NCI-H2227 treated with DMSO at 0.1 percent for 48 hours (cell line): ENCODE measurements at regions not wholly inside any gene's neighbourhood (a gene's known extent, or its start where the extent isn't known, plus 50 kb on each side); places are given as distances from the start of the nearest gene placed in this dataset.
"Not testable (repeated sequence)": the region's sequence is repeated elsewhere in the genome, so short reads cannot be mapped to it uniquely, and the experiment has no call there.

Source experiments
- DNase-seq: peaks from one replicate; lab custom pipeline; 2025; lab: John Stamatoyannopoulos, UW

DNA sequence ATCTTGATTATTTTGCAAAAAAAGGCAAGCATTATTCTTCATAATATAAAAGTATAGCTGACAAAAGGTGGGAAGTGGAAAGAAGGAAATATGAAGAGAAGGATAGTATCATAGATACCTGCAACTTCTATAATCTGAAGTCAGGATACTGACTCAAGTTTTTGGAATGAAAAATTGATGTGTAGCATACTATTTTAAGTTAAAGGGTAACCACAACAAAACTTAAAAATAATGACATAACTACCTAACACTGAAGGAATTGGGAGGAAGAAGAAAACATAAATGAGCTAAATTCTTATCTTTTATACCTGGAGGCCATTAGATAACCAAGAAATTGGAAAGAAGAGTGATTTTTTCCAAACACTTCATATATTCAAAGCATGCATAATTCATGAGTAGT lies 51.8 kb upstream of the TLE1 start:
- no peak for DNase-seq

- no peak for DNase-seq
Observed at GRCh38 chr9:81748091-81748490, 58.7 kb upstream of the TLE1 start.

DNA sequence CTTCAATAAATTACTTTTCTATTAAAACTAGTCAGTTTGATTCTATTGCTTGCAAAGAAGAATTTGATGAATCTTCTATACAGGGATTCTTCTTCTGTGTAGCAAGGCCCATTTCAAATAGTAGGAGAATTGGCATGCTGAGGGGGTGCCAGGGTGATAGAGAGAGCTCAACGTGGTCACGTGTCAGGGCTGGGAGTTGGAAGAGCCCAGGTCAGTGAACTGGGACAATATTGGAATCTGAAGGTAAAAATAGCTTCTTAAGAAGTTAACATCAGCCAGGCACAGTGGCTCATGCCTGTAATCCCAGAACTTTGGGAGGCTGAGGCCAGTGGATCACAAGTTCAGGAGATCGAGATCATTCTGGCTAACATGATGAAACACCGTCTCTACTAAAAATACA lies 64.1 kb upstream of the TLE1 start:
- DNase-seq, result no peak

DNA sequence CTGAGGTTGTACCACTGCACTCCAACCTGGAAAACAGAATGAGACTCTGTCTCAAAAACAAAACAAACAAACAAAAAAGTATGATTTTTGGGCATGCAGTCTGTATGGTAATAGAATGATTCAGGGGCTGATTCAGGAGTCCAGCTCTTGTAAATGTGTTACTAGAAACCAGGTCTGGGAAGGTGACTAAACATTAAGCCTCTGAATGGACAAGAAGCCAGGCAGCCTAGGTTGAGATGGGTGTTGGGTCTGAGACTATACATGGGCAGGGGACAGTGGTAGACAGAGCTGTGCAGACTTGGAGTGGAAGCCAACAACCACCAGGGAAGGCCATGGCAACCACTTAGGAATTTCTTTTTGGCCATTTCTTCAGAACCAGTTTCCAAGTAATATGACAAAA lies 64.9 kb upstream of the TLE1 start:
- no peak for DNase-seq

GRCh38 chr9:81755721-81756120 lies 66.4 kb upstream of the TLE1 start:
- DNase-seq, result no peak

- no peak for DNase-seq
Observed at GRCh38 chr9:81756561-81756960, 67.2 kb upstream of the TLE1 start.

DNA sequence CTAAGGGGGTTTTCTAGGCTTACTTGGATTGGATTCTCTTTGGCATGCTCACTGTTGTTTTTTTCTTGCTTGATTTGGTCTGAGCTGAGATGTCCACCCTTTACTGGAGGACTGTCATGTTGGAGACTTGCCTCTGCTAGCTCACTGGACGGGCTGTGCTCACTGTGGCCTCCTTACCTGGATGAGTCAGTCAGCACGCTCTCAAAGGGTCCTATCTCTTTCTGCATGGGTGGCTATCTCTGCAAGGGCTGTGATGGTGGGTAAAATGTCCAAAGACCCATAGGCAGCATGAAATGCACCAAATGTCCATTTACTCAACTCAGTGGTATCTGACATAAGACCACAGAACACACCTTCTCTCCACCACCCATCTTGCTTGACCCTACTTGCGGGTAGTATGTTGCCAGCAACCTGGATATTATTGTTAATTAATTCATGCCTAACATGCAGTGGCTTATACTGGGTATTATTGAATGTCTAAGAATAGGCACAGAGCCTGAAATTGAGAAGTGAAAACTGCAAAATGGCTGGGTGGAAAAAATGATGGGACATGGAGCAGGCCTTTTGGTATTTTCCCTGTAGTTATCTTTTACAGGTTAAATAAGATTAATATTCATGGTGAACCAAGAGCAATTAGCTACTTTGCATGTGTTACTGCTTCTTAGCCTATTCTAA lies 68.9 kb upstream of the TLE1 start:
- DNase-seq, result no peak

DNA sequence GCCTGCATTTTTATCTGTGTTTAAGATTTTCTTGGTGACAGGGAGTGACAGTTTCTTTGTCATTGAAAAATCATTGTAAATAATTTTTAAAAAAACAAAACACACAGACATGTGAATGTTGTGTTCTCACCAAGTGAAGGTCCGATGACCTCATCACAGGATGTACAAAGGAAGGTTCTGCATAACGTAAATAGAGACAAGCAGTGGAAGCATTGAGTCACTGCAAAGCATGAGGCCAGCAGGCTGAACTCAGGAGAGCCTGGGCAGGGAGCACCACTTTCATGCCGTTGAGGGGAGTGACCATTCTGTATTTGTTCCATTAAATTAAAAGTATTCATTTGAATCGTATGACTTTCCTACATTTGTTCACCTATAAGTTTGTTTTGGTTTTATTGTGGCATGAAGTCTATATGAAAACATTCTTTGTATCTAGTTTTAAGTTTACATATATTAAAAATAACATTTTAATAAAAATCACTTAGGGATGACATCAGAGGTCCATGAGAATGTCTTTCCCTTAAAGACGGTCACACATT lies 70.4 kb upstream of the TLE1 start:
- no peak for DNase-seq

GRCh38 chr9:81767921-81768320 lies 78.6 kb upstream of the TLE1 start:
- DNase-seq, result no peak

GRCh38 chr9:81771571-81771970 lies 82.2 kb upstream of the TLE1 start:
- DNase-seq, result no peak

DNA sequence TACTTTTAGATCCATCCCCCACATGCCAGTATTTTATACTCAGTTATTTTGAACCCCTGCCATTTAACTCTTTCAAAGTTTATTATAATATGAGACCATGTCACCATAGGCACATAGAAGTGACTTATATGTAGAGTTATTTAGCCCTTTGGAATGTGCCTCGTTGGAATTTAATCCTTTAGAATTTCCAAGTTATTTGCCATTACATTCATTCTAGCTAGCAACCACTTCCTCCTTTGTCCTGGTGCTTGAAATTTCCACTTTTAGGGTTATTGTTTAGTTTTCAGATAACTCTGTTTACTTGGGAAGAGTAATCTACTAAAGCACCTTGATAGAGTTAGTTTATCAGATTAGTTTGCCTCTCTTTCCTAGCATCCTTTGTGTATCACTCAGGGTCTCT lies 82.8 kb upstream of the TLE1 start:
- DNase-seq, result no peak

GRCh38 chr9:81776390-81776789 lies 87.0 kb upstream of the TLE1 start:
- no peak for DNase-seq

DNA sequence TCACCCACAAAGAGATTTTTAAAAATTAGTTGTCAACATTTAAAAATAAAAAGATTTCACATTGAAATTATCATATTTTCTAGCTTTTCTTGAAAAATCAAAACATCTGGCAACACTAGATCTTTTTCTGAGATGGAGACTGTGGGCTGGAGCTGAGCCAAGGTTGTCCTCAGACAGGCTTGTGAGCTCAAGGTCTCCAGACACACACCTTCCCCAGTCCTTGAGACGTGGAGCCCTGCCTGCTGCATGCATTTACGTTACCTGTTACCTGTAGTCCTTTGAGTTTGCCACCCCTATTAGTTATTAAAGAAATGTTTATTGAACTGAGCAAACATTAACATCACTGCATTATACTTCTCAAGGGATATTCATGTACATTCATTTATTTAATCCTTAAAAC lies 87.5 kb upstream of the TLE1 start:
- DNase-seq, result no peak

DNA sequence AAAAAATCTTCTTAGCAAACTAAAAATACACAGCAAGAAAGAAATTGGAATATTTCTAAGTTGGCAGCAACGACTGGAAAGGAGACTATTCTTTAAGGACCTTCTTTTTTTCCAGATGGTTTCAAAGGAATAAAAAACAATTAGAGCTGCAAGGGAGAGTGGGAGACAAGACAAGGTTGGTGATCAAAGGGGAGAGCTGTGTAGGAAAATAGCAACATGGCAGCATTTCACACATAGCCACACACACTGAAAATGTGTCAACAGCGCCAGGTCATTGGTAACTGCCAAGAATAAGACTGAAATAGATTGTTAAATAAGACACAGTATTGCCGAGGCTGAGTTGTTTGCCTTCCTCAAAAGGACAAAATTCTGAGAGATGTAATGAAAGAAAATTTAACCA lies 88.1 kb upstream of the TLE1 start:
- DNase-seq, result no peak

DNA sequence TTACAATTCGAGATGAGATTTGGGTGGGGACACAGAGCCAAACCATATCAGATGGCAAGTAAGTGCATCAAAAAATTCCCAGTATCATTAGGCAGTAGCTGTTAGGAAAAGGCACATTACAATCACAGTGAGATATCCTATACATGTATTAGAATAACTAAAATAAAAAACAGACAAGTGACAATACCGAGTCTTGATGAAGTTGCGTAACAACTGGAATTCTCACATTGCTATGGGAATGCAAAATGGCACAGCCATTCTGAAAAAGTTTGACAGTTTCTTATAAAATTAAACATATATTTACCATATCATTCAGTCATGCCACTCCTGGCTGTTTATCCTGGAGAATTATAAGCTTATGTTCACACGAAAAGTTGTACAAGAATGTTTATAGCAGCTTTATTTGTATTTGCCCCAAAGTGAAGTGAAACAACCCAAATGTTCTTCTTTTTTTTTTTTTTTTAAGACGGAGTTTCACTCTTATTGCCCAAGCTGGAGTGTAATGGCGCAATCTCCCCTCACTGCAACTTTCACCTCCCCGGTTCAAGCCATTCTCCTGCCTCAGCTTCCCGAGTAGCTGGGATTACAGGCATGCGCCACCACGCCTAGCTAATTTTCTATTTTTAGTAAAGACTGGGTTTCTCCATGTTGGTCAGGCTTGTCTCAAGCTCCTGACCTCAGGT lies 93.1 kb upstream of the TLE1 start:
- no peak for DNase-seq

- DNase-seq, result no peak
Observed at GRCh38 chr9:81787747-81788632, 98.6 kb upstream of the TLE1 start.

GRCh38 chr9:81789721-81790120 lies 100.4 kb upstream of the TLE1 start:
- DNase-seq, result no peak

DNA sequence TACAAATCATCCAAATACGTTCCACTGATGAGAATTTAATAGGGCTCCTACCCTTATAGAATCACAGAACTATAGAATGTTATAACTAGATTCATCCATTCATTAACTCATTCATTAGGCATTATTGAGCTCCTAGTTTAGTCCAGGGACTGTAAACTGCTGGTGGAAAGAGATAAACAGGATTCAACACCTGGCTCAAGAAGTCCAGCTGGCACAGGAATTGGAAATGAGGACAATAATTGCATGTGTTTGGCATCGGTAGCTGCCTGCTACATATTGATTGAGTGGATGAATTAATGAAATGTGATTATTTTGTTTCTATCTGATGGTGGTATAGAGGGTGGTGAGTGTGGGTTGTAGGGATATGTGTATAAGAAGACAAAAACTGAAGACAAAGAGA lies 100.8 kb upstream of the TLE1 start:
- no peak for DNase-seq

- DNase-seq, result no peak
Observed at GRCh38 chr9:81791076-81791475, 101.7 kb upstream of the TLE1 start.

DNA sequence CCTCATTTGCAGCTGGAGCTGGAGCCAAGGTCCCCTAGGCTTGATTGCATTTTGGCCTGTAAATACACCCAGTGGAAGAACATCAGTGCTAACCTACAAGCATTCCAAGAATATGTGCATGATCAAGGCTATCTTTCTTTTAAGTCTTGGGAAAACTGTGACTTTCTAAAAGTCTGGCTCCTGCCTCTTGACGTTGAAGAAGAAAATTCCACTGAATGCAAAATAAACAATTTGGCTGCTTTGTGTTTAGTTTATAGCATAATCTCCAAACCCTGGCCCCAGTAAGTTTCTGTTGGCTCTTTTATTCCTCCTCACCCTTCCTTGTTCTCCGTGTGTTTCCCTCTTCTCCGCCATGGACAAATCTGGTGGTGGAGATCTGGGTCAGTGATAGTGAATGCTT lies 109.3 kb upstream of the TLE1 start:
- DNase-seq, result no peak

GRCh38 chr9:81801190-81801589 lies 111.8 kb upstream of the TLE1 start:
- no peak for DNase-seq

DNA sequence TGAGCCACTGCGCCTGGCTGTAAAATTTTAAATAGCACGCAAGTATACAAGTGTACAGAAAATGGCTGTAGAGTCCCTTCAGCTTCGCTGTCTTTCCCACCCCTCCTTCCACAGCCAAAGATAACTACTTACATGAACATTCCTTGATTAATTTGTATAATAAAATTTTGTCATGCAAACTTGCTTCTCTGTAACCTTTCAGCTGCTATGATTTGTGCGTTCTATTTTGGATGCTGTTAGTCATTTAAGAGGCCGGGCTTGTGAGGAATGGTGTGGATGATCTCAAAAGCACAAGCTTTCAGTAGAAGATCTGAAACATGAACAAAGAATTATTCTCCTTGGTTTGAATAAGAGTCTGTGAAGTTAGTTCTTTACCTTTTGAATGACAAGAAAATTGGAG lies 115.0 kb upstream of the TLE1 start:
- no peak for DNase-seq

DNA sequence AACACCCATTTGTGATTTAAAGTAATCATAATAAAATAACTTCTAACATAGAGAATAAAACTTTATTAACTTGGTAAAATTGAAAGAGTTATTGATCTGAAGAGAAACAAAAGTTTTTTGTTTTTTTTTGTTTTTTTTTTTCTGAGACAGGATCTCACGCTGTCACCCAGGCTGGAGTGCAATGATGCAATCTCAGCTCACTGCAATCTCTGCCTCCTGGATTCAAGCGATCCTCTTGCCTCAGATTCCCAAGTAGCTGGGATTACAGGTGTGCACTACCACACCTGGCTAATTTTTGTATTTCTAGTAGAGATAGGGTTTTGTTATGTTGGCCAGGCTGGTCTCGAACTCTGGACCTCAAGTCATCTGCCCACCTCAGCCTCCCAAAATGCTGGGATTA lies 116.5 kb upstream of the SPATA31D4 start:
- DNase-seq, result not testable (repeated sequence)
